ENCODE measurements at regions not wholly inside any gene's neighbourhood (a gene's known extent, or its start where the extent isn't known, plus 50 kb on each side); places are given as distances from the start of the nearest gene placed in this dataset.

- no peak overlapping the region for H3K27ac ChIP-seq
- intact Hi-C loops (cut with DNase I): no loop called here
- no peaks in the 10 kb centered on the region for H3K9me3 ChIP-seq
- DNase-seq (no peak), ATAC-seq (no peak)
- no peaks in the 10 kb centered on the region for H3K27me3 ChIP-seq
- no peak overlapping the region for H3K4me3 ChIP-seq
- no peaks in the 10 kb centered on the region for H3K4me1 ChIP-seq
- TF ChIP-seq POLR2A (IDR thresholded peaks at IDR 0.05) (no peak), CTCF (IDR thresholded peaks at IDR 0.05) (no peak)
- no peaks in the 10 kb centered on the region for H3K36me3 ChIP-seq (replicated peaks in 1 of 2; ENCODE audit: insufficient read depth in 1 of 2, low read depth in 2 of 2)
- WGBS, 2 donors: 63 to 81% methylated on average over 2 of the region's 2 CpGs
These were observed 784.9 kb downstream of the MED13L start for GRCh38 chr12:115492553-115492952.

- ATAC-seq: no peak
- H3K9me3 ChIP-seq: no peaks in the 10 kb centered on the region
- no peak for DNase-seq
- H3K36me3 ChIP-seq (replicated peaks in 1 of 2; ENCODE audit: insufficient read depth in 1 of 2, low read depth in 2 of 2): no peaks in the 10 kb centered on the region
- H3K27ac ChIP-seq: no peak overlapping the region
- 48 to 50% methylated on average over 8 of the region's 8 CpGs for WGBS, 2 donors
- no peaks in the 10 kb centered on the region for H3K4me1 ChIP-seq
- no peaks in the 10 kb centered on the region for H3K27me3 ChIP-seq
- intact Hi-C loops (cut with DNase I): no loop called here
- TF ChIP-seq CTCF (IDR thresholded peaks at IDR 0.05): no peak
- no peak overlapping the region for H3K4me3 ChIP-seq
These were observed 785.8 kb downstream of the MED13L start for GRCh38 chr12:115491511-115492250.

- no peak for ATAC-seq
- no peak for DNase-seq
- Histone ChIP-seq H3K27ac (no peak overlapping the region), H3K4me3 (no peak overlapping the region), H3K36me3 (replicated peaks in 1 of 2; ENCODE audit: insufficient read depth in 1 of 2, low read depth in 2 of 2) (no peaks in the 10 kb centered on the region), H3K9me3 (no peaks in the 10 kb centered on the region), H3K4me1 (no peaks in the 10 kb centered on the region), H3K27me3 (no peaks in the 10 kb centered on the region)
- intact Hi-C loops (cut with DNase I): no loop called here
- TF ChIP-seq CTCF (IDR thresholded peaks at IDR 0.05) (no peak), POLR2A (IDR thresholded peaks at IDR 0.05) (no peak)
- WGBS, 2 donors: 65 to 74% methylated on average over 8 of the region's 8 CpGs
These were observed 788.2 kb downstream of the MED13L start for GRCh38 chr12:115489253-115489652.

GRCh38 chr12:115485967-115486366 lies 791.5 kb downstream of the MED13L start:
- no peak overlapping the region for H3K4me3 ChIP-seq
- no peak for TF ChIP-seq CTCF (IDR thresholded peaks at IDR 0.05)
- no peak overlapping the region for H3K27ac ChIP-seq
- H3K27me3 ChIP-seq: no peaks in the 10 kb centered on the region
- ATAC-seq (no peak), DNase-seq (no peak)
- H3K9me3 ChIP-seq: no peaks in the 10 kb centered on the region
- WGBS, 2 donors: 18 to 28% methylated on average over 6 of the region's 6 CpGs
- intact Hi-C loops (cut with DNase I): no loop called here
- no peaks in the 10 kb centered on the region for H3K36me3 ChIP-seq (replicated peaks in 1 of 2; ENCODE audit: insufficient read depth in 1 of 2, low read depth in 2 of 2)
- H3K4me1 ChIP-seq: no peaks in the 10 kb centered on the region

GRCh38 chr12:115485503-115485902 lies 792.0 kb downstream of the MED13L start:
- H3K27me3 ChIP-seq: no peaks in the 10 kb centered on the region
- WGBS, 2 donors: 50 to 52% methylated on average over 2 of the region's 2 CpGs
- DNase-seq (no peak), ATAC-seq (no peak)
- no peak for TF ChIP-seq CTCF (IDR thresholded peaks at IDR 0.05)
- TF ChIP-seq POLR2A (IDR thresholded peaks at IDR 0.05): no peak
- no peak overlapping the region for H3K27ac ChIP-seq
- H3K4me1 ChIP-seq: no peaks in the 10 kb centered on the region
- no peaks in the 10 kb centered on the region for H3K9me3 ChIP-seq
- intact Hi-C loops (cut with DNase I): no loop called here
- no peaks in the 10 kb centered on the region for H3K36me3 ChIP-seq (replicated peaks in 1 of 2; ENCODE audit: insufficient read depth in 1 of 2, low read depth in 2 of 2)
- H3K4me3 ChIP-seq: no peak overlapping the region
